Activated CD4-positive, alpha-beta T cell treated with anti-CD3 and anti-CD28 coated beads for 4 hours (primary cell): ENCODE measurements at regions not wholly inside any gene's neighbourhood (a gene's known extent, or its start where the extent isn't known, plus 50 kb on each side); places are given as distances from the start of the nearest gene placed in this dataset.

ENCODE experiments used
- DNase-seq, 2 donors: peaks; one replicate each; pipeline ENCODE4 v3.0.0-alpha.2; 2020

- no peak for DNase-seq
Observed at GRCh38 chr13:95455782-95456181, 96.7 kb upstream of the CLDN10 start.

DNA sequence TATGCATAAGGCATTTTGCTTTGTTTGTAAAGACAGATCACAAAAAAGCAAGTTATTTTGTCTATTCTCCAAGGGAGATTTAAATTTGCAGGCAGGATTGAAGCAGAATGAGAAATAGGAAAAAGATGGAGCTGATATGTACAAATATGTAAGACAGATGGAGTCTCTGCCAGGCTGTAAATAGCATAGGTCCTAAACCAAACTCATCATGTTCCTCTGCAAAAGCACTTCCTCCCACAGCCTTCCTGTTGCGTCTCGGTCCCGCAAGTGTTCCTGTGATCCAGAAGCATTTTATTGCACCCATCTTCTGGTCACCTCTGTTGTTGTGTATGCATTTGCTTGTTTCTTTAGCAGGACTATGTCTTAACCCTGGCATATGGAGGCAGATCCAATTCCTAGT lies 95.7 kb upstream of the CLDN10 start:
- no peak for DNase-seq

DNA sequence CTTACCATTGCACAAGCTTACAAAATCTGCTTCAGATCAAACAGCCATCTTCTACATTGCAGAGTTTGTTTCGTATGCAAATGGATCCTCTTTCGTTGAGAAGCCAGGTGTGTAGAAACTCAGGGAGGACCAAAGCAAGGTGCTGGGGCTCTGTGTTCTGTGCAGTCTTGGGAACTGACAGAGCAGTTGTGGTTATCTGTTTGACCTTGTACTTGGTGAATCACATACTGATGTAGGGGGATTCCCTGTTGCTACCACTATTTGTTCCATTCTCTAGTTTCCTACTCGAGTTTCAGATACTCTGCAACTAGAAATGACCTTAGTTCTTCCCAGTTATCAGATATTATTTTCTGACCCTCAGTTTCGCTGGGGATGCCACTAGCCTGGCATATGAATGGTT lies 95.2 kb upstream of the CLDN10 start:
- no peak for DNase-seq

GRCh38 chr13:95462801-95463200 lies 89.7 kb upstream of the CLDN10 start:
- DNase-seq: no peak

GRCh38 chr13:95463531-95463930 lies 89.0 kb upstream of the CLDN10 start:
- no peak for DNase-seq

GRCh38 chr13:95470574-95471366 lies 81.8 kb upstream of the CLDN10 start:
- no peak for DNase-seq

DNA sequence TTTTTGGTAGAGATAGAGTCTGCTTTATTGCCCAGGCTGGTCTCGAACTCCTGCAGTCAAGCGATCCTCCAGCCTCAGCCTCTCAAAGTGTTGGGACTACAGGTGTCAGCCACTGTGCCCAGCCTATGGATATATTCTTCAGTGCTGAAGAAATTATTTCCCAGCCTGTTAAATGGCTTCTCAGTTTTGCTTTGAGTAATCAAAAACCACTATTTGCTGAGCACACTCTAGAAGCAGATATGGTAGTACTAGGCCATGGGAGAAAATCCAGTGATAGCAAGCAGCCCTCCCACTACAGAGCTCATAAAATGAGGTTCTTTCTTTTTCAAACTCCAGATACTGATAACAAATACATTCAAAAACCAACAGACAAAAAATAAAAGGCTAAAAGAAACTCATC lies 80.6 kb upstream of the CLDN10 start:
- DNase-seq: no peak

DNA sequence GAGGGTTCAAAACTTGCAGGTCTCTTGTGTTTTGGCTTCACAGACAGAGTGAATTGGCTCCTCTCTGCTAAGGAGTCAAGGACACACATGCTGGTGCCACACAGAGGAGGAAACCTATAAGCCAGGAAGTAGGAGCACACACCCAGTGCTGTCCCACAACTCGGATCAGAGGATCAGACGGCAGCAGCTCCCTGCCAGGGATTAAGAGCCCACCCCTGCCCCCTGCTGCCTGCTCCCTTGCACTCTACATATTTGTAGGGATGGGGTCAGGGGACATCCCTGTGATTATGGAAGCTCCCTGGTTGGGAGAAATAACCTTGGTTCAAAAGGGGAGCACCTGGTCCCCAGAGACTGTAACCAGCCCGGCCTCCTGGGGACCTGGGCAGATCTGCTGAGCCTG lies 77.5 kb upstream of the CLDN10 start:
- DNase-seq: no peak

- DNase-seq: no peak
Observed at GRCh38 chr13:95477187-95477586, 75.3 kb upstream of the CLDN10 start.

DNA sequence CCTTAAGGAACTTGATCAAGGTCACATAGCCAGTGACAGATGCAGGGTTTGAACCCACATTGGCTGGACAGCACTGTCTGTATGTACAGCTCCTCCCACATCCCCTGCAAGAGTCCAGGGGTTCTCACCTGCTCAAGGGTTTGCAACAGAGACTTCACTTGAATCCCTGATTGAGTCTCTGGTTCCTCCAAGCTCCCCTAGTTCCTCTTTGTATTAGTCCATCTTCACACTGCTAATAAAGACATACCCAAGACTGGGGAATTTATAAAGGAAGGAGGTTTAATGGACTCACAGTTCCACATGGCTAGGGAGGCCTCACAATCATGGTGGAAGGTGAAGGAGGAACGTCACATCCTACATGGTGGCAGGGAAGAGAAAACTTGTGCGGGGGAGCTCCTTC lies 72.8 kb upstream of the CLDN10 start:
- no peak for DNase-seq

GRCh38 chr13:95480131-95480545 lies 72.4 kb upstream of the CLDN10 start:
- no peak for DNase-seq

DNA sequence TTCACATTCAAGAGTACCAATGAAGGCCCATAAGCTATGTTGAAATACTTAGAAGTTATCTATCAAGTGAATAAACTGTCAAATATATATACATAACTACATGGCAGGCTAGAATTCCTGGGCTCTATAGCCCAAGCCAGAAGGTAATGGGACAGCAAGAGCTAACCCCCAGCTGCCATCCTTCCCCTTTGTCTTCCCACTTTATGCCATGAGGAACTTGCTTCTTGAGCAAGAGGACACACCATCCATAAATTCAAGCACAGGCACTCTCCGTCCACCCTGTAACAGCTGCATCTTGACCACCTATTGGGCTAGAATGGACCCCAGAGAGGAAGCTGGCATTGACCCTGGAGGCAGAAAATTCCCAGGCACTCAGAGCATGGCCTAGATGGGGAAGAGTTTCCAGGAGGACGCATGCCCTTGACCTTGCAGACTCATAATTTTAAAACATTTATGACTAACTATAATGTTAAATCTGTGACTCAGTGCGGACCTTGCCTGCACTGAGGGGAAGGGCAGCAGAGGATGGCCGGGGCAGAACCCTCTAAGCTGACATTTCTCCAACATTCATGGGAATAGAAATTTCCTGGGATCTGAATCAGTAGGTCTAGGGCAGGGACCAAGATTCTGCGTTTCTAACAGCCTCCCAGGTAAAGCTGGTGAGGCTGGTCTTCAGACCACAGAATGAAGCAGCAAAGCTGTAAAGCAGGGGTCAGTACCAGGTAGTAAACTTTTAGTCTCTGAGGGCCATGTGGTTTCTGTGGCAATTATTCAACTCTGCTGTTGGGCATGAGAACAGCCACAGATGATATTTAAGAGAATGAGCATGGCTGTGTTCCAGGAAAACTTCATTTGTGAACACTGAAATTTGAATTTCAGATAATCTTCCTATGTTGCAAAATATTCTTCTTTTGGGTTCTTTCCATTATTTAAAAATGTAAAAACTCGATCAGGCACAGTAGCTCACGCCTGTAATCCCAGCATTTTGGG lies 71.4 kb upstream of the CLDN10 start:
- DNase-seq: no peak

- no peak for DNase-seq
Observed at GRCh38 chr13:95484052-95484451, 68.5 kb upstream of the CLDN10 start.

DNA sequence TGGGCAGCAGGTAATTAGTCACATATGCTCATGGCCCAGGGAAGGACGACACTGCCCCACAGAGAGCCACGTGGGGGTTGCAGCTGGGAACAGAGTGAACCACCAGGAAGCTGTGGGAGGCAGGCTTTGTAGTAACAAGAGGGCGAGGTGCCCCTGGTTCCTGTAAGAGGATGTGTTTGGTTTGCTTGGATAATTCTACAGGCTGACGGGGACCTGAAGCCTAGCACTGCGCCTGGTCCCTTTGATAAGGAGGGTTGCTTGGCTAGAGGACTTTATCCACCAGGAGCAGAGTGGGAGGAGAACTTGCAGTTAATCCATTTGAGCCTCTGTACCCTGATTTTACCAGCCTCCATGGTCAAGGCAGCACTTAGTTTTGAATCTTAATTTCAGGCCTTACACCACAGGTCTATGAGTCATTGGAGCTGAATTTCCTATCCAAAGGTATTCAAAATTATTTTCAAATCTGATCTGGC lies 67.4 kb upstream of the CLDN10 start:
- no peak for DNase-seq

DNA sequence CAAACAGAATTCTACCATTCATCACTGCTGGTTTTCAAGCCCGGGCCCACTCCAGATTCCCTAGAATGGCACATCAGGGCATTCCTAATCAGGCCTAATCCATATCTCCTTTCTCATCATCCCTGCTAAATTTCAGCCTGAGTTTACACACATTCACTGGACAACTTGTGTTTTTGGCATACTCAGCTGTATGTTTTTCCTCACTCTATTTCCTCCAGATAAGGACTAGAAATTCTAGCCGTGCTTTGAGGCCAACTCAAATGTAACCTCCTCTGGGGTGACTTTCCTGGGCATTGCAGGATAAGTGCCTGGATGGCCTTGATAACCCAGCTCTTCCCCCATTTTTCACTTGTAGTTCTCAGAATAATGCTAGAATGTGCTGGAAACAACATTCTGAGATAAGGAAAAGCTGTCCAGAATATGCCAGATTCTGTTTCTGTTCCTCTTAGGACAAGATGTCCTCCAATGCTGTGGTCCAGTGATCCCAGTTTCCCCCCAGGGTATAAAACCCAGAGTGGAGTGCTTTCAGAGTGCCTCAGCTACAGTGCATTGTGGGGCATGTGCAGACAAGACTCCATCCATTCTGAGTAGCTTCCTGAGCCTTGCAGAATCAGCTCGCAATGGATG lies 66.9 kb upstream of the CLDN10 start:
- no peak for DNase-seq

DNA sequence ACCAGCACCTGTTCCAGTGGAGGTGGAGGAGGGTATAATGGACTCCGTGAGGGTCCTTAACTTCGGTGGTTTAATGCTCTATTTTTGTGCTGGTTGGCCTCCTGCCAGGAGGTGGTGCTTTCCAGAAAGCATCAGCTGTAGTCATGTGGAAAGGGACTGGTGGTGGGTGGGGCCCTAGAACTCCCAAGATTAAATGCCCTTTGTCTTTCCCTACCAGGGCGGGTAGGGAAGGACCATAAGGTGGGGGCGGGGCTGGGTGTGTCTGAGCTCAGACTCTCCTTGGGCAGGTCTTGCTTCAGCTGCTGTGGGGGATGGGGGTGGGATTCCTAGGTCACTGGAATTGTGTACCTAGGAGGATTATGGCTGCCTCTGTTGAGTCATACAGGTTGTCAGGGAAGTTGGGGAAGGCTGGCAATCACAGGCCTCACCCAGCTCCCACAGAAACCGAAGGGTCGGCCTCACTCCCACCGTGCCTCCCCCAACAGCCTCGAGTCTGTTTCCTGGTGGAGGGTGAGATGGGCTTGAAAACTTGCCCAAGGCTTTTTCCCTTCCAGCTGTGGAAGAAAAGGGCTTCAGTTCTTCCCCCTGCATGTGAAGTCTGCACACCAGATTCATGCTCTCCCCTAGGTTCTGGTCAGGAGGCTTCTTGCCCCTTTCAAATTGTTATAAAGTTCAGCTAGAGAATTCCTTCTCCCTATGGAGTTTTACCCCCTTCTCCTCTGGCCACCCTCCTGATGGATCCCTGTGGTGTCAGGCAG lies 60.3 kb upstream of the CLDN10 start:
- DNase-seq: no peak

GRCh38 chr13:95494082-95494681 lies 58.3 kb upstream of the CLDN10 start:
- peak in 1 of 2 donors; percentile 17 for DNase-seq

DNA sequence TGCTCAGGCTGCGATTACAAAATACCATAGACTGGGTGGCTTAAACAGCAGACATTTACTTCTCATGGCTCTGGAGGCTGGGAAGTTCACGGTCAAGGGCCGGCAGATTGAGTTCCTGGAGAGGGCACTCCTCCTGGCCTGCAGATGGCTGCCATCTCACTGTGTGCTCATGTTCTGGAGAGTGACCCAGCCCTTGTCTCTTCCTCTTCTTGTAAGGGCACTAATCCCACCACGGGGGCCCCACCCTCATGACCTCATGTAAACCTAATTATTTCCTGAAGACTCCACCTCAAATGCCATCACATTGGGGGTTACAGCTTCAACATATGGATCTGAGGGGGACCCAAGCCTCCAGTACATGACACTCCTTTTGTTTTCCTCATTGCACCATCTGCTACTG lies 56.0 kb upstream of the CLDN10 start:
- no peak for DNase-seq

GRCh38 chr13:95497381-95497807 lies 55.1 kb upstream of the CLDN10 start:
- no peak for DNase-seq

- DNase-seq: no peak
Observed at GRCh38 chr13:95498886-95499285, 53.6 kb upstream of the CLDN10 start.

GRCh38 chr13:95499811-95500712 lies 52.5 kb upstream of the CLDN10 start:
- no peak for DNase-seq
